ENCODE measurements at regions not wholly inside any gene's neighbourhood (a gene's known extent, or its start where the extent isn't known, plus 50 kb on each side); places are given as distances from the start of the nearest gene placed in this dataset.

GRCh38 chr10:88193018-88193417 lies 329.6 kb downstream of the PTEN start:
- H3K36me3 ChIP-seq (ENCODE audit: control insufficient read depth in 2 of 4, insufficient read depth in 4 of 4, low read length in 3 of 4), result no peaks in the 10 kb centered on the region
- no peaks in the 10 kb centered on the region for H3K23me2 ChIP-seq (ENCODE audit: low read depth, low read length)
- H2AFZ ChIP-seq (ENCODE audit: low read length), result no peak overlapping the region; the same call in 1 of the 2 replicates
- no peak overlapping the region for H2BK15ac ChIP-seq (ENCODE audit: low read length)
- no peak overlapping the region for H3K27ac ChIP-seq (ENCODE audit: low read depth, low read length)
- H3K14ac ChIP-seq (ENCODE audit: insufficient read length), result no peak overlapping the region
- no peak overlapping the region for H2BK120ac ChIP-seq (replicated peaks; ENCODE audit: low read depth, low read length)
- no peaks in the 10 kb centered on the region for H3K9me3 ChIP-seq (ENCODE audit: insufficient read depth in 2 of 2, low read depth in 1 of 2, low read length in 1 of 2)
- DNase-seq (ENCODE audit: low read depth in 1 of 2, low spot score in 2 of 2) (no peak), FAIRE-seq (no peak)
- peaks cover 0 to 4% (median 0%) of the 10 kb centered on the region in 4 experiments; a peak in 1 of 7 replicates for H3K4me1 ChIP-seq (replicated peaks in 1 of 4; ENCODE audit: control insufficient read depth in 3 of 4, insufficient read depth in 4 of 4, low read length in 3 of 4)
- no peak overlapping the region for H2AK5ac ChIP-seq (ENCODE audit: low read depth, low read length)
- no peak overlapping the region for H4K91ac ChIP-seq (replicated peaks; ENCODE audit: insufficient read length, low read length)
- H3K27me3 ChIP-seq (replicated peaks in 1 of 4; ENCODE audit: control insufficient read depth in 3 of 4, extremely low read depth in 1 of 4, insufficient read depth in 3 of 4, low read length in 3 of 4), result no peaks in the 10 kb centered on the region
- ChIA-PET CTCF (ENCODE audit: partially characterized antibody) (no interaction called here), POLR2A (ENCODE audit: partially characterized antibody) (no interaction called here)
- H3K56ac ChIP-seq (replicated peaks; ENCODE audit: insufficient read length, low read depth, low read length), result no peak overlapping the region
- H3K79me1 ChIP-seq (ENCODE audit: low read depth, low read length), result no peaks in the 10 kb centered on the region
- no peak overlapping the region for H3K4ac ChIP-seq (replicated peaks; ENCODE audit: insufficient read length, low read depth, low read length)
- no peak overlapping the region for H3K18ac ChIP-seq (ENCODE audit: extremely low read depth, low read length)
- H3K9ac ChIP-seq (replicated peaks in 1 of 4; ENCODE audit: extremely low read depth in 1 of 4, low read depth in 3 of 4, low read length in 3 of 4), result no peak overlapping the region
- H4K20me1 ChIP-seq (replicated peaks in 1 of 2; ENCODE audit: control insufficient read depth in 1 of 2, insufficient read depth in 2 of 2, low read length in 2 of 2), result no peaks in the 10 kb centered on the region
- no peak overlapping the region for H3K4me2 ChIP-seq (ENCODE audit: insufficient read depth in 1 of 2, low read depth in 2 of 2, low read length in 2 of 2)
- H2BK20ac ChIP-seq (ENCODE audit: low read length), result no peak overlapping the region
- H2BK12ac ChIP-seq (ENCODE audit: low read depth, low read length), result no peak overlapping the region
- 84% methylated on average over 7 of the region's 7 CpGs; no CpG with 5 or more reads in 1 of the 2 experiments for WGBS, 2 experiments (ENCODE audit: extremely low coverage in 1 of 2, insufficient coverage in 1 of 2, insufficient read length in 1 of 2, insufficient replicate concordance in 2 of 2, low coverage in 1 of 2, low lambda C conversion rate in 2 of 2, missing lambda C conversion rate in 1 of 2)
- H4K5ac ChIP-seq (ENCODE audit: insufficient read length, low read depth, low read length), result no peak overlapping the region
- no peak overlapping the region for H3K4me3 ChIP-seq (ENCODE audit: extremely low read depth in 1 of 4, insufficient read depth in 2 of 4, low read depth in 3 of 4, low read length in 4 of 4)
- H2BK5ac ChIP-seq (ENCODE audit: low read depth, low read length), result no peak overlapping the region
- no peaks in the 10 kb centered on the region for H3K79me2 ChIP-seq (ENCODE audit: control insufficient read depth in 1 of 2, insufficient read depth in 2 of 2, low read length in 2 of 2)
- no peak overlapping the region for H3K23ac ChIP-seq (ENCODE audit: insufficient read length)
- no peak overlapping the region for H4K8ac ChIP-seq (ENCODE audit: extremely low read depth, insufficient read depth, low read length)
- TF ChIP-seq CHD1 (IDR thresholded peaks at IDR 0.05; ENCODE audit: low read depth, low read length) (no peak), ZNF274 (IDR thresholded peaks at IDR 0.05; ENCODE audit: borderline replicate concordance, extremely low read depth, low read length) (no peak), EZH2 (IDR thresholded peaks at IDR 0.05; ENCODE audit: low read depth, low read length, severe bottlenecking) (no peak), JUND (IDR thresholded peaks at IDR 0.05; ENCODE audit: low read length) (no peak), SAP30 (IDR thresholded peaks at IDR 0.05; ENCODE audit: insufficient read depth, insufficient replicate concordance, low read length) (no peak)

Data from H1 (cell line).